ENCODE measurements at regions not wholly inside any gene's neighbourhood (a gene's known extent, or its start where the extent isn't known, plus 50 kb on each side); places are given as distances from the start of the nearest gene placed in this dataset.

- TF ChIP-seq Cebpa-rat (IDR thresholded peaks at IDR 0.05) = no peak
- no peaks in the 10 kb centered on the region for H4K20me1 ChIP-seq
- no peaks in the 10 kb centered on the region for H3K4me1 ChIP-seq
- no peak overlapping the region for H3K4me3 ChIP-seq
- peaks cover 41 to 91% (median 78%) of the 10 kb centered on the region in 11 experiments for H3K27me3 ChIP-seq
- H3K9me3 ChIP-seq (replicated peaks in 1 of 11) = peaks cover 0 to 15% (median 8%) of the 10 kb centered on the region in 11 experiments; a peak in 9 of 22 replicates
- H3K27ac ChIP-seq = no peak overlapping the region
- no peaks in the 10 kb centered on the region for H3K36me3 ChIP-seq
- H3K4me2 ChIP-seq = no peak overlapping the region
- H3K9ac ChIP-seq = no peak overlapping the region
These were observed 55.5 kb upstream of the NEXMIF start for GRCh38 chrX:74980802-74981201.
